Spleen (tissue), 7 donors: ENCODE measurements at regions not wholly inside any gene's neighbourhood (a gene's known extent, or its start where the extent isn't known, plus 50 kb on each side); places are given as distances from the start of the nearest gene placed in this dataset.

Experiments used
- POLR2A ChIP-seq, 3 donors: fragments of 450-650 bp; IDR thresholded peaks; one replicate each; pipeline ENCODE4 v1.5.1; 2017; ENCODE audit warnings: antibody characterized with exemption in 3 of 3, mild to moderate bottlenecking in 1 of 3
- POLR2AphosphoS5 ChIP-seq, 3 donors: sonication (generic); formaldehyde crosslinking; IDR thresholded peaks; one replicate each; pipeline ENCODE4 v1.5.1; 2017; ENCODE audit warnings: antibody characterized with exemption in 3 of 3
- TF ChIP-seq, protein P1 (sequence below), 11 experiments: fragments of 200-600 bp in 7 of 11; fragments of 450-650 bp in 4 of 11; sonication (generic) in 4 of 11; IDR thresholded peaks in 8 of 11; conservative IDR thresholded peaks in 3 of 11; 1 replicate in 7 of 11; 2 replicates in 4 of 11; pipeline versions ENCODE4 v1.4.0 to v1.8.0; 2016 to 2021; ENCODE audit warnings: antibody characterized with exemption in 11 of 11, inconsistent platforms in 4 of 11, mild to moderate bottlenecking in 1 of 11
- donor health status: DM: no; HTN: no; CAD: no; lungs with moderate emphysema.
- donor health status: DM: no; HTN: no; CAD: no.
- donor health status: DM: no; HTN: no; CAD: no.

DNA sequence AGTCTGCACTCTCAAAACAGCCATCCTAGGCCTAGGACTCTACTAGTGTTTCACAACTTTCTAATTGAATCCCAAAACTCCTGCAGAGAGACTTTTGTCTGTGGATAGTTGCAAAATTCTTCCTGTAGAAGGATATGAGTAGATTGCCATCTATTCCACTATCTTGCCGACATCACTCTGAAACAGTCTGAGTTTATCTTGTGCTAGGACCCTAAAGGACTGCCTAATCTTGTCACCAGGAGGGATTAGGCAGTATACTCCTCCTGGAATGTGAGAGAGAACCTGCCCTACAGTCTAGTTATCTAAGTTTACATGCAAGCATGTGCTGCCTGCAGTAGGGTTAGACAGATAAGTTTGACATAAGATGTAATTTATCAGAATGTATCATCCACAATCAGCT lies 1646.6 kb upstream of the PCDH7 start:
- TF ChIP-seq, protein P1, sequence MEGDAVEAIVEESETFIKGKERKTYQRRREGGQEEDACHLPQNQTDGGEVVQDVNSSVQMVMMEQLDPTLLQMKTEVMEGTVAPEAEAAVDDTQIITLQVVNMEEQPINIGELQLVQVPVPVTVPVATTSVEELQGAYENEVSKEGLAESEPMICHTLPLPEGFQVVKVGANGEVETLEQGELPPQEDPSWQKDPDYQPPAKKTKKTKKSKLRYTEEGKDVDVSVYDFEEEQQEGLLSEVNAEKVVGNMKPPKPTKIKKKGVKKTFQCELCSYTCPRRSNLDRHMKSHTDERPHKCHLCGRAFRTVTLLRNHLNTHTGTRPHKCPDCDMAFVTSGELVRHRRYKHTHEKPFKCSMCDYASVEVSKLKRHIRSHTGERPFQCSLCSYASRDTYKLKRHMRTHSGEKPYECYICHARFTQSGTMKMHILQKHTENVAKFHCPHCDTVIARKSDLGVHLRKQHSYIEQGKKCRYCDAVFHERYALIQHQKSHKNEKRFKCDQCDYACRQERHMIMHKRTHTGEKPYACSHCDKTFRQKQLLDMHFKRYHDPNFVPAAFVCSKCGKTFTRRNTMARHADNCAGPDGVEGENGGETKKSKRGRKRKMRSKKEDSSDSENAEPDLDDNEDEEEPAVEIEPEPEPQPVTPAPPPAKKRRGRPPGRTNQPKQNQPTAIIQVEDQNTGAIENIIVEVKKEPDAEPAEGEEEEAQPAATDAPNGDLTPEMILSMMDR (IDR thresholded peaks at IDR 0.05 in 8 of 11, conservative IDR thresholded peaks at IDR 0.05 in 3 of 11): no peak
- no peak for TF ChIP-seq POLR2A (IDR thresholded peaks at IDR 0.05)
- no peak for TF ChIP-seq POLR2AphosphoS5 (IDR thresholded peaks at IDR 0.05)
